ENCODE measurements at regions not wholly inside any gene's neighbourhood (a gene's known extent, or its start where the extent isn't known, plus 50 kb on each side); places are given as distances from the start of the nearest gene placed in this dataset.

GRCh38 chr2:10989782-10990181, 78.0 kb downstream of the KCNF1 start:
- Histone ChIP-seq H3K4me3 (replicated peaks; ENCODE audit: low read depth, low read length) (no peak overlapping the region), H3K36me3 (ENCODE audit: control insufficient read depth, insufficient read depth, low read length) (no peaks in the 10 kb centered on the region), H3K27me3 (replicated peaks; ENCODE audit: control insufficient read depth, insufficient read depth, low read length) (no peaks in the 10 kb centered on the region; the same call in 1 of the 2 replicates)
- no peak for TF ChIP-seq CTCF (IDR thresholded peaks at IDR 0.05; ENCODE audit: insufficient read depth, low read length, poor library complexity, severe bottlenecking)
- no peak for DNase-seq (ENCODE audit: extremely low read depth, insufficient read length)

GRCh38 chr2:10990561-10991111, 78.9 kb downstream of the KCNF1 start:
- no peak for DNase-seq (ENCODE audit: extremely low read depth, insufficient read length)
- no peaks in the 10 kb centered on the region; the same call in 1 of the 2 replicates for H3K27me3 ChIP-seq (replicated peaks; ENCODE audit: control insufficient read depth, insufficient read depth, low read length)
- no peak for TF ChIP-seq CTCF (IDR thresholded peaks at IDR 0.05; ENCODE audit: insufficient read depth, low read length, poor library complexity, severe bottlenecking)
- H3K36me3 ChIP-seq (ENCODE audit: control insufficient read depth, insufficient read depth, low read length) = no peaks in the 10 kb centered on the region
- H3K4me3 ChIP-seq (replicated peaks; ENCODE audit: low read depth, low read length) = no peak overlapping the region

GRCh38 chr2:10992023-10992791, 80.5 kb downstream of the KCNF1 start:
- Histone ChIP-seq H3K4me3 (replicated peaks; ENCODE audit: low read depth, low read length) (no peak overlapping the region), H3K27me3 (replicated peaks; ENCODE audit: control insufficient read depth, insufficient read depth, low read length) (no peaks in the 10 kb centered on the region; the same call in 1 of the 2 replicates), H3K36me3 (ENCODE audit: control insufficient read depth, insufficient read depth, low read length) (no peaks in the 10 kb centered on the region)
- no peak for TF ChIP-seq CTCF (IDR thresholded peaks at IDR 0.05; ENCODE audit: insufficient read depth, low read length, poor library complexity, severe bottlenecking)
- DNase-seq (ENCODE audit: extremely low read depth, insufficient read length) = no peak

- TF ChIP-seq CTCF (IDR thresholded peaks at IDR 0.05; ENCODE audit: insufficient read depth, low read length, poor library complexity, severe bottlenecking) = no peak
Observed at GRCh38 chr2:10993001-10993481, 81.3 kb downstream of the KCNF1 start.

GRCh38 chr2:10995366-10995970, 83.7 kb downstream of the KCNF1 start:
- Histone ChIP-seq H3K4me3 (replicated peaks; ENCODE audit: low read depth, low read length) (no peak overlapping the region), H3K36me3 (ENCODE audit: control insufficient read depth, insufficient read depth, low read length) (no peaks in the 10 kb centered on the region), H3K27me3 (replicated peaks; ENCODE audit: control insufficient read depth, insufficient read depth, low read length) (no peaks in the 10 kb centered on the region; the same call in 1 of the 2 replicates)
- no peak for DNase-seq (ENCODE audit: extremely low read depth, insufficient read length)
- TF ChIP-seq CTCF (IDR thresholded peaks at IDR 0.05; ENCODE audit: insufficient read depth, low read length, poor library complexity, severe bottlenecking) = no peak

More at GRCh38 chr2:10993001-10993481, 81.3 kb downstream of the KCNF1 start:
- DNase-seq (ENCODE audit: extremely low read depth, insufficient read length) = no peak
- no peaks in the 10 kb centered on the region; the same call in 1 of the 2 replicates for H3K27me3 ChIP-seq (replicated peaks; ENCODE audit: control insufficient read depth, insufficient read depth, low read length)
- no peak overlapping the region for H3K4me3 ChIP-seq (replicated peaks; ENCODE audit: low read depth, low read length)
- H3K36me3 ChIP-seq (ENCODE audit: control insufficient read depth, insufficient read depth, low read length) = no peaks in the 10 kb centered on the region
